Activated CD4-positive, alpha-beta T cell treated with anti-CD3 and anti-CD28 coated beads, Interleukin-2, amount 10 ng/mL, durations not matched to agents 7 days and 5 days (primary cell): ENCODE measurements at regions not wholly inside any gene's neighbourhood (a gene's known extent, or its start where the extent isn't known, plus 50 kb on each side); places are given as distances from the start of the nearest gene placed in this dataset.

Source experiments
- CTCF ChIA-PET: fragments of 350-600 bp; sonication (Branson Sonifier 250); formaldehyde crosslinking; loops from one replicate; lab custom pipeline; 2021; ENCODE audit warnings: antibody characterized with exemption; lab: Charles Lee
- POLR2A ChIA-PET: fragments of 350-600 bp; sonication (Branson Sonifier 250); formaldehyde crosslinking; loops from one replicate; lab custom pipeline; 2021; ENCODE audit warnings: antibody characterized with exemption; lab: Charles Lee
- DNase-seq: peaks from one replicate; pipeline ENCODE4 v3.0.0-alpha.2; 2020
- H3K27ac Mint-ChIP-seq: one replicate; pipeline ENCODE4 v1.8.0; 2021; ENCODE audit warnings: mild to moderate bottlenecking, moderate library complexity, mixed read lengths
- H3K27me3 Mint-ChIP-seq: one replicate; pipeline ENCODE4 v1.8.0; 2021; ENCODE audit warnings: mixed read lengths
- H3K36me3 Mint-ChIP-seq: one replicate; pipeline ENCODE4 v1.8.0; 2021; ENCODE audit warnings: low read depth, mixed read lengths
- H3K4me1 Mint-ChIP-seq: one replicate; pipeline ENCODE4 v1.8.0; 2021; ENCODE audit warnings: mixed read lengths
- H3K4me3 Mint-ChIP-seq: one replicate; pipeline ENCODE4 v1.8.0; 2021; ENCODE audit warnings: mild to moderate bottlenecking, moderate library complexity, mixed read lengths
- H3K9me3 Mint-ChIP-seq: one replicate; pipeline ENCODE4 v1.8.0; 2021; ENCODE audit warnings: mixed read lengths

DNA sequence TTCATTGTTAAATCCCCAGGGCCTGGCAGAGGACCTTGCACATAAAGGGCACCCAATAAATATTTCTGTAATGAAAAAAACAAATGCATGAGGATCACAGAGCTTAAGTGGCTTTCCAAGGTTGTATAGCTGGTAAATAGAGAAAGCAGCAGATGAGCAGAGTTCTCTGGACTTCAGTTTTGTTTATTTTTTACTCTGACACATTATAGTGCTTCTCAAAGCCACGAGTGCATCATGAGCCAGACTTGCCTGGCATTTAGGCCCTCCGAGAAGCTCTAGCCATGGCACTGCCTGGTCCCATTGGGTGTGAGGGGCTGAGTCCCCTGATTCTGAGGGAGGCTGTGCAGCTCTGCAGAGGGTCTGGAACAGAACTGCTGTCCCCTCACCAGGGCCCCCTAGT is 87.2 kb upstream of the ZNF32 start:
- Mint-ChIP-seq H3K36me3 (no peaks in the 10 kb centered on the region), H3K4me1 (peaks cover 18% of the 10 kb centered on the region), H3K9me3 (peaks cover 3% of the 10 kb centered on the region), H3K27ac (no peak overlapping the region), H3K27me3 (peaks cover 8% of the 10 kb centered on the region), H3K4me3 (no peak overlapping the region)
- ChIA-PET POLR2A (no interaction called here), CTCF (no interaction called here)
- no peak for DNase-seq

DNA sequence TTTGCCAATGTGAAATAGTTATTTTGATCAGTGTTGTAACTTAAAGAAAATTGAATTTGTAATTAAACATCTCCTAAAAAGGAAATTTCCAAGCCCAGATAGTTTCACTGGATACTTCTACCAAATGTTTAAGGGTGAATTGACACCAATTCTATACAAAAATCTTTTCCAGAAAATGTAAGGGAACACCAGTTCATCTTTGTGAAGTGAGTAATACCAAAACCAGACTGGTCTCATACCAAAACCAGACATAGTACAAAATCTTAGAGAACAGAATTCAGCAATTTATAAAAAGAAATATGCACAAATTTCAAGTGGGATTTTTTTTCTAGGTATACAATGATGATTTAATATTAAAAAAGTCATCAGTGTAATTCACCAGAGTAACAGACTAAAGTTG is 86.0 kb upstream of the ZNF32 start:
- H3K27ac Mint-ChIP-seq: no peak overlapping the region
- no peak for DNase-seq
- H3K4me3 Mint-ChIP-seq: no peak overlapping the region
- POLR2A ChIA-PET: no interaction called here
- CTCF ChIA-PET: no interaction called here
- peaks cover 9% of the 10 kb centered on the region for H3K9me3 Mint-ChIP-seq
- peaks cover 18% of the 10 kb centered on the region for H3K4me1 Mint-ChIP-seq
- H3K27me3 Mint-ChIP-seq: peaks cover 10% of the 10 kb centered on the region
- no peaks in the 10 kb centered on the region for H3K36me3 Mint-ChIP-seq

DNA sequence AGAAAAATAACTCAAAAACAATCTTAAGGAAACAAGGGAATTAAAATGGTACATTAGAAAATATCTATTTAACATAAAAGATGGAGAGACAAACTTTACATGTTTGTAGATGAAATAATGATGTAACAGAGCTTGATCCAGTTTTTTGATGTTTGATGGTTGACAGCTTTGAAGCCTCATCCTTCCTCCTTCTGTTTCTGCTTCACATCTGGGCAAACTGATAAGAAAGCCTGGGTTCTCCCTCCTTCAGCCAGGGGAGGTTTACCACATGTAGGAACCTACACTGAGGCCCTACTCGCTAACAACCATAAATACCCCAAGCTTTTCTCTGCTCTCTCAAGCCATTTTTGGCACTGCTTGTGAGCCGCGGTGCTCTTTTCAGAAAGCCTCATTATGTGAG is 82.8 kb upstream of the ZNF32 start:
- no peak for DNase-seq
- Mint-ChIP-seq H3K27ac (no peak overlapping the region), H3K4me1 (peaks cover 18% of the 10 kb centered on the region), H3K27me3 (peaks cover 15% of the 10 kb centered on the region), H3K36me3 (peaks cover 3% of the 10 kb centered on the region), H3K9me3 (peaks cover 30% of the 10 kb centered on the region), H3K4me3 (no peak overlapping the region)
- ChIA-PET POLR2A (no interaction called here), CTCF (no interaction called here)

DNA sequence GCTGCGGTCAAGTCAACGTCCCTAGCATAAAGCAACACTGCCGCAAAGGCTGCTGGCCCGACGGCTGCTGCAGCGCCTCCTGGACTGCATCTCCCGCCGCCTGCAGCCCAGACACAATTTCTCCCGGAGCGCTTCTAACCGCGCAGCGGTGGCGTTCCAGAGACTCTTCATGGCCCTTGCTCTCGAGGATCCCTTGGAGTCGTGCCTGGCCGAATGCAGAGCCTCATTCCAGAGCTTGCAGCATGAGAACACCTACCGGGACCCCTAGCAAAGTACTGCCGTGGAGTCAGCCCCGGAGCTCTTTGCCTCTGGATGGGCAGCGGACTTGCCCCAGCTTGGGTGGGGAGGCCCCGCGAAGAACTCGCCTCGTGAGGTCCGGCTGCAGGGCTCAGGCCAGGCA is 79.7 kb upstream of the ZNF32 start:
- H3K36me3 Mint-ChIP-seq: peaks cover 3% of the 10 kb centered on the region
- H3K9me3 Mint-ChIP-seq: peaks cover 39% of the 10 kb centered on the region
- CTCF ChIA-PET: no interaction called here
- no peak overlapping the region for H3K4me3 Mint-ChIP-seq
- H3K27ac Mint-ChIP-seq: no peak overlapping the region
- H3K4me1 Mint-ChIP-seq: no peaks in the 10 kb centered on the region
- no peak for DNase-seq
- POLR2A ChIA-PET: no interaction called here
- peaks cover 17% of the 10 kb centered on the region for H3K27me3 Mint-ChIP-seq

DNA sequence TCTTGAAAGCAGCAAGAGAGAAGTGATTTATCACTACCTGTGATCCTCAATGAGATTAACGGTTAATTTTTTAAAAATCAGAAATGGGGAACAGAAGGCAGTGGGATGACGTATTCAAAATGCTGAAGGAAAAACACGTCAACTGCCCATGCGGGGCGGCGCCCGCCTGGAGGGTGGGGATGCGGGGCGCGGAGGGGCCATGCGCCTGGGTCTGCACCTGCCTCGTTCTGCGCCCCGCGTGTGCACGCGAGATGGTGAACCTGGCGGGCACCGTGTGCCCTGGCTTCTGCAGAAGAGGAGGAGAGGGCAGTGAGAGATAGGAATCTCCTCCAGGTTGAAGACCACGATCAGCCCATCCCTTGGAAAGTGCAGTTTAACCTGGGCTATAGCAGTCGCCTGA is 79.3 kb upstream of the ZNF32 start:
- Mint-ChIP-seq H3K4me1 (no peaks in the 10 kb centered on the region), H3K27me3 (peaks cover 21% of the 10 kb centered on the region), H3K36me3 (peaks cover 3% of the 10 kb centered on the region), H3K9me3 (peaks cover 39% of the 10 kb centered on the region), H3K27ac (no peak overlapping the region), H3K4me3 (no peak overlapping the region)
- ChIA-PET CTCF (no interaction called here), POLR2A (no interaction called here)
- DNase-seq: no peak

DNA sequence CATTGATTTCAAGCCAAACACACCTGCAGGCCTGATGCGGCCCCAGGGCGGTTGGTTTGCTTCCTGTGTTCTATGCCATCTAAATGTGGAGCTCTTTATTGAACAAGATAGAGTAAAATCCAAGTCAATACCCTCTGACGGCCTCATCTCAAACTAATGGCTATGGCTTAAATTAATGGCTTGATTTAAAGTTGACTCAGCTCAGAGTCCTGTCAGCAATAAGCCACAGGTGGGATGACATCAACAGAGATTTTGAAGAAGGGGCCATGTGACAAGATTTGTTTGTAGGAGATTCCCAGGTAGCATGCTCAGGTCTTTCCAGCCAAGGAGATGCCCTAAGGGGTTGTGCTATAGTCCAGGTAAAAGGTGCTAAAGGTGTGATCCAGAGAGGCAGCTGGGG is 66.7 kb upstream of the ZNF32 start:
- H3K9me3 Mint-ChIP-seq: peaks cover 3% of the 10 kb centered on the region
- ChIA-PET CTCF (no interaction called here), POLR2A (no interaction called here)
- DNase-seq: no peak
- no peak overlapping the region for H3K4me3 Mint-ChIP-seq
- no peaks in the 10 kb centered on the region for H3K36me3 Mint-ChIP-seq
- H3K27ac Mint-ChIP-seq: no peak overlapping the region
- H3K4me1 Mint-ChIP-seq: no peaks in the 10 kb centered on the region
- peaks cover 17% of the 10 kb centered on the region for H3K27me3 Mint-ChIP-seq

DNA sequence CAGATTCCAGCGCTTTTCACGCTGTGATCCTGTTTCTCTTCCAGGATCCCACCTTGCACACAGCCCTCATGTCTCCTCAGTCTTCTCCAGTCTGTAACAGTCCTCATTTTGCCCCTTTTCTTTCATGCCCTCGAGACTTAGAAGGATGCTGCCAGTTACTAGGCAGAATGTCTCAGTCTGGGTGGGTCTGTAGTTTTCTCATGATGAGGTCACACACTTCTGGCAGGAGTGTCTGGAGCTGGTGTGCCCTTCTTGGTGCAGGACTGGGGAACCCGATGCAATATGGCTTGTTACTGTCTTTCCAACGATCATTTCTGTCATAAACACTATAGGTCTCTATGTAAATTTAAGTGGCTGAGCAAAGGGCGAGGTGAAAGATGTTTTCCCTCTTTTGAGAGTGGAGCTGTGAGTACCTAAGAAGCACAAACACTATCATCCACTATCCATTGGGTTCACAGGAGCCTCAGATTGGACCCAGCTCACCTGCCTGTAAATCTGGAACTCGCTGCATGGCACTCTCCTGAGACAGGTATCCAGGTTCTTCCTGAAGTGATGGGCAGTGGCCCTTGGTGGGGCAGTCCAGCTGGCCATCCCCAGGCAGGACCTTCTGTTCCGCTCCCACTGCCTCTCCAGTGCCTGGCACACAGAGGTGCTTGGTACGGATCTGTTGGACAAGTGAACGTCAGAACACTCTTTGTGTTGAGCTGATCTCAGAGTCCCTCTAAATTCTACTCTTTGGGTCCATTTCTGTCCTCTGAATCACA is 64.3 kb upstream of the ZNF32 start:
- Mint-ChIP-seq H3K27me3 (peaks cover 4% of the 10 kb centered on the region), H3K4me3 (no peak overlapping the region), H3K36me3 (no peaks in the 10 kb centered on the region), H3K4me1 (no peaks in the 10 kb centered on the region), H3K27ac (no peak overlapping the region), H3K9me3 (peaks cover 3% of the 10 kb centered on the region)
- DNase-seq: no peak
- CTCF ChIA-PET: no interaction called here
- POLR2A ChIA-PET: no interaction called here

DNA sequence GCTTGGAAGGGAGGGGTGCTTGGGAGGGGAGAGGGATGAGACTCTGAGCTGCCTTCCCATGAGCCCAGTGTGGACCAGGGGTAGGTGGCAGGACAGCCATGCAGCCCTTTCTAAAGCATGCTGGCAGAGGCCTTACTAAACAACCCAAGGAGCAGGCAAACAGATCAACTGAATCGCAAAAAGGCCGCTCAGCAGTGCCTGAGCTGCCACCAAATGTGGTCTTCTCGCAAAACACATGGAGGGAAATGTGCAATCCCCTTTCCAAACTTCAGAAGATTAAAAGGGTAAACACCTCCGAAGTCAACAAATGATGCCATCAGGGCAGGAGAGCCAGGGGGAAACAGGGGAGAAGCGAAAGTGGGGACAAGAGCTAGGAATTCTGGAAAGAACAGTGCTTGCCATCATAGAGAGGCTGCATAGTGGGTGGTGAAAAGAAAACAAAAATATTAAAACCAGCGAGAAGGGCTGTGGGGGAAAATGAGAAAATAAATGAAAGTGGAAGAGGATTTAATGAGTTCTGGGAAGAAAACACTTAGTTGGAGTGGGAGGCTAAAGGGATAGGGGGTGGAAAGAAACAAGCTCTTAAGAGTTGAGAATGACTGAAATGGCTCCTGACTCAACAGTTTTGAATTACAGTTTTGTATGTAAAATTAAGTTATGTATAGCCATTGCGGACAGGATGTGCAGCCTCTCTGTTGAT is 62.2 kb upstream of the ZNF32 start:
- no peak for DNase-seq
- Mint-ChIP-seq H3K9me3 (no peaks in the 10 kb centered on the region), H3K36me3 (no peaks in the 10 kb centered on the region), H3K27me3 (no peaks in the 10 kb centered on the region), H3K4me3 (no peak overlapping the region), H3K27ac (no peak overlapping the region), H3K4me1 (no peaks in the 10 kb centered on the region)
- POLR2A ChIA-PET: no interaction called here
- CTCF ChIA-PET: no interaction called here

DNA sequence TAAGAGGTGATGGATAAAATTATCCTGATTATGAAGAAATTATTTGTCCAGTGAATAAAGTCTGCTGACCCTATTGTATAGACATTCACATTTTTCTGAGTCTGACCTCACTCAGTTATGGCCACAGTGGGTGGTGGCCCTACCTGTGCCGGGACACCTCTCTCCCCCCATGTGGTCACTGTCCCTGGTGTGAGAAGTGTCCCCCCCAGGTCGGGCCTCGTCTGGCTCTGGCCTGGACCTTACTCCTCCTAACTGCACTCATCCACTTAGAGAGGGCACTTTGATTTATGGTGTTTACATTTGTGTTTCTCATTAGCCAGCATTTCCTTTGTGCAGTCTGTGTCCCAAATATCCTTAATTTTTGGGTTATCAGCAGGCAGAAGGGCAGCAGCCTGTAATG is 59.6 kb upstream of the ZNF32 start:
- ChIA-PET POLR2A (no interaction called here), CTCF (no interaction called here)
- no peaks in the 10 kb centered on the region for H3K4me1 Mint-ChIP-seq
- no peaks in the 10 kb centered on the region for H3K27me3 Mint-ChIP-seq
- no peak overlapping the region for H3K4me3 Mint-ChIP-seq
- DNase-seq: no peak
- H3K9me3 Mint-ChIP-seq: no peaks in the 10 kb centered on the region
- H3K27ac Mint-ChIP-seq: no peak overlapping the region
- no peaks in the 10 kb centered on the region for H3K36me3 Mint-ChIP-seq

DNA sequence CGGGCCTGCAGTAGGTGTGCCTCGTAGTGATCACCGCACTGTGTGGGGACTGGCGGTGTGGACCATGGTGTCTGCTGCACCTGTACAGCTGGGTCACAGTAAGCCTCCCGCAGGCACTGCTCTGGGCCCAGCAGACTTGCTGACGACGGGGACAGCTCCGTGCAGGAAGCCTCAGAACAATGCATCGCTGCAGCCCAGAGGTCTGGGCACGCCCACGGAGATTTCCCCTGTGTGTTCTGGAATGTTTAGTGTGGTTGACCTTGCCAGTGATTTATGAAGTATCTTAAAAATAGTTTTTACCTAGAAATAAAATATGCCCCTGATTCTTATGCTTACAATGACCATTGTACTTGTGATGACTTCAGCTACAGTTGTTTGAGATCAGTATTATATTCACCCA is 59.1 kb upstream of the ZNF32 start:
- ChIA-PET POLR2A (no interaction called here), CTCF (no interaction called here)
- no peaks in the 10 kb centered on the region for H3K9me3 Mint-ChIP-seq
- no peak overlapping the region for H3K4me3 Mint-ChIP-seq
- no peaks in the 10 kb centered on the region for H3K4me1 Mint-ChIP-seq
- no peaks in the 10 kb centered on the region for H3K36me3 Mint-ChIP-seq
- H3K27me3 Mint-ChIP-seq: no peaks in the 10 kb centered on the region
- no peak for DNase-seq
- H3K27ac Mint-ChIP-seq: no peak overlapping the region

DNA sequence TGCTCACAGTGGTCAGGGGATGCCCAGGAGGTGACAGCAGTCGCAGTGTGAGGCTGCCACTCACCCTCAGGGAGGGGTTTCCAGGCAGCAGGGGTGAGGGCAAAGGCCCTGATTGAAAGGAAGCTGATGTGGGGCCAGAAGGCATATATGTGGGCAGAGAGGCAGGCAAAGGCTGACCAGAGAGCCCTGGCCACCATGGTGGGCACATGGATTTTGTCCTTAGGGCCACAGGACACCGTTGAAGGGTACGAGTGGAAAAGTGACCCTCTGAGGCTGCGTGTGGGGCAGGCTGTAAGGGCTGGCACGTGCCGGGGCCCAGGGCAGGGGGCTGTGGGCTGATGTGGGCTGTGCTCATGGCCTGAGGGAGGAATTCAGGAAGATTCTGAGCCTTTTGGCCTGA is 57.5 kb upstream of the ZNF32 start:
- Mint-ChIP-seq H3K9me3 (no peaks in the 10 kb centered on the region), H3K4me1 (no peaks in the 10 kb centered on the region), H3K36me3 (no peaks in the 10 kb centered on the region), H3K27ac (no peak overlapping the region), H3K27me3 (no peaks in the 10 kb centered on the region), H3K4me3 (no peak overlapping the region)
- ChIA-PET POLR2A (no interaction called here), CTCF (no interaction called here)
- no peak for DNase-seq

DNA sequence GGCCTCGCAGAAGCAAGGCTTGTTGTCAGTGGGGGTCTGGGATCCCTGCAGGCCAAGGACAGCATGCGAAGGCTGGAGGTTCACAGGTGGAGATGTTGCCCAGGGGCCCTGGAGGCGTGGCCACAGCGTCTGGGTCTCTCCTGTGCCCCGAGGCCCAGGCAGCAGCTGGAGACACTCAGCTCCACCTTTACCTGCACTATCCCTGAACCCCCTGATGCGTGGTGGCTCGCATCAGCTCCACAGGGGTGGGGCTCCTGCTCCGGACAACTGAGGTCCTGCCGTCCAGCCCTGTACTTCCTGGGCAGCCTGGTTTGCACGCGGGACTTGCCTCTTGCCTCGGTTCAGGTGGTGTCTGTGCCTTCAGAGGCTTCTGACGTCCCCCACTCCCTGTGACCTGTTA is 54.6 kb upstream of the ZNF32 start:
- DNase-seq: no peak
- H3K4me3 Mint-ChIP-seq: no peak overlapping the region
- H3K4me1 Mint-ChIP-seq: no peaks in the 10 kb centered on the region
- CTCF ChIA-PET: no interaction called here
- no peak overlapping the region for H3K27ac Mint-ChIP-seq
- no peaks in the 10 kb centered on the region for H3K9me3 Mint-ChIP-seq
- POLR2A ChIA-PET: no interaction called here
- no peaks in the 10 kb centered on the region for H3K27me3 Mint-ChIP-seq
- no peaks in the 10 kb centered on the region for H3K36me3 Mint-ChIP-seq

DNA sequence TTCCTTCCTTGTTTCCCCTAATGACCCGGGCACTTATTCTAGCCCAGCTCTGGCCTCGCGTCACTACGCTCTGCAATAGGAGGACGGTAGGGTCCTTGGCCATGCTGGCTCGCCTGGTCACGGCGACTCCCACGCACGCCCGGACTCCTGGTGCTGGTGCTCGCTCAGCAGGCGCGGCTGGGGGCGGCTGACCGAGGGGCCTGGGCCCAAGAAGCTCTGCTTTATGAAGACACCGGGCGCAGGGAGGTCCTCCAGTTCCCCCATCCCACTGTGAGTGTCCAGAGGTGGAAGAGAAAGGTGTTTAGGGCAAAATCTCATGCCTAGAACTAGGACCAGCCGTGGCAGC is 54.2 kb upstream of the ZNF32 start:
- Mint-ChIP-seq H3K27me3 (no peaks in the 10 kb centered on the region), H3K27ac (no peak overlapping the region), H3K4me3 (no peak overlapping the region), H3K4me1 (no peaks in the 10 kb centered on the region), H3K9me3 (no peaks in the 10 kb centered on the region), H3K36me3 (no peaks in the 10 kb centered on the region)
- no peak for DNase-seq
- CTCF ChIA-PET: no interaction called here
- POLR2A ChIA-PET: no interaction called here
